BJ (cell line): ENCODE measurements at regions not wholly inside any gene's neighbourhood (a gene's known extent, or its start where the extent isn't known, plus 50 kb on each side); places are given as distances from the start of the nearest gene placed in this dataset.

Experiments used
- CTCF ChIA-PET: fragments of 350-600 bp; formaldehyde crosslinking; extraction: SDS; loops from one replicate; lab custom pipeline; 2021; ENCODE audit warnings: antibody characterized with exemption, inconsistent platforms; lab: Yijun Ruan, JAX
- POLR2A ChIA-PET: fragments of 300-600 bp; sonication (Branson Sonifier 250); formaldehyde crosslinking; extraction: SDS; loops from one replicate; lab custom pipeline; 2021; ENCODE audit warnings: antibody characterized with exemption; lab: Charles Lee
- DNase-seq: peaks from one replicate; pipeline ENCODE4 v3.0.0-alpha.2; 2011; ENCODE audit warnings: low read depth
- H3K27me3 ChIP-seq: 2 replicates; pipeline ENCODE4 v1.6.0; 2011; ENCODE audit warnings: low read length; ENCODE audit not compliant: control insufficient read depth, insufficient read depth
- H3K36me3 ChIP-seq: 2 replicates; pipeline ENCODE4 v1.5.1; 2011; ENCODE audit warnings: low read length; ENCODE audit not compliant: control insufficient read depth, insufficient read depth
- H3K4me3 ChIP-seq: 2 replicates; pipeline ENCODE4 v1.5.1; 2011; ENCODE audit warnings: low read depth, mild to moderate bottlenecking, control low read depth, low read length
- CTCF ChIP-seq: IDR thresholded peaks from 2 replicates; pipeline ENCODE4 v1.5.1; 2011; ENCODE audit warnings: low read depth, mild to moderate bottlenecking, control low read depth, inconsistent platforms, low read length, moderate library complexity; ENCODE audit not compliant: insufficient read depth

- CTCF ChIA-PET, result no interaction called here
- TF ChIP-seq CTCF, result no peak
- Histone ChIP-seq H3K36me3 (no peaks in the 10 kb centered on the region), H3K4me3 (no peak overlapping the region), H3K27me3 (no peaks in the 10 kb centered on the region; the same call in 1 of the 2 replicates)
- no peak for DNase-seq
- POLR2A ChIA-PET, result no interaction called here
Observed at GRCh38 chr2:8427211-8427610, 254.6 kb upstream of the ID2 start.

- no peaks in the 10 kb centered on the region for H3K36me3 ChIP-seq
- CTCF ChIA-PET, result interaction anchor here (0.6 to 1.2 kb wide), 2 partner anchors 12 to 533 kb away, joined by 3 read pairs; no protein-coding TSS in a partner anchor
Observed at GRCh38 chr2:8430628-8431027, 251.2 kb upstream of the ID2 start.

GRCh38 chr2:8431446-8432125 lies 250.3 kb upstream of the ID2 start:
- H3K27me3 ChIP-seq, result no peaks in the 10 kb centered on the region
- H3K36me3 ChIP-seq, result no peaks in the 10 kb centered on the region
- H3K4me3 ChIP-seq, result no peak overlapping the region
- ChIA-PET POLR2A (no interaction called here), CTCF (interaction anchor here (0.6 kb wide), 1 partner anchor 534 kb away, joined by 3 read pairs; no protein-coding TSS in a partner anchor)
- DNase-seq, result no peak
- TF ChIP-seq CTCF, result no peak

More at GRCh38 chr2:8430628-8431027, 251.2 kb upstream of the ID2 start:
- TF ChIP-seq CTCF, result no peak
- Histone ChIP-seq H3K27me3 (no peaks in the 10 kb centered on the region), H3K4me3 (no peak overlapping the region)
- DNase-seq, result no peak
- POLR2A ChIA-PET, result no interaction called here

- Histone ChIP-seq H3K27me3 (no peaks in the 10 kb centered on the region), H3K36me3 (no peaks in the 10 kb centered on the region), H3K4me3 (no peak overlapping the region)
- no peak for DNase-seq
- no peak for TF ChIP-seq CTCF
- ChIA-PET CTCF (no interaction called here), POLR2A (no interaction called here)
Observed at GRCh38 chr2:8432706-8433336, 249.0 kb upstream of the ID2 start.

GRCh38 chr2:8433390-8433789 lies 248.5 kb upstream of the ID2 start:
- no peak for TF ChIP-seq CTCF

More at GRCh38 chr2:8433390-8433789, 248.5 kb upstream of the ID2 start:
- POLR2A ChIA-PET, result no interaction called here
- Histone ChIP-seq H3K27me3 (no peaks in the 10 kb centered on the region), H3K4me3 (no peak overlapping the region), H3K36me3 (no peaks in the 10 kb centered on the region)
- CTCF ChIA-PET, result no interaction called here
- no peak for DNase-seq
